ENCODE measurements at regions not wholly inside any gene's neighbourhood (a gene's known extent, or its start where the extent isn't known, plus 50 kb on each side); places are given as distances from the start of the nearest gene placed in this dataset.

- TF ChIP-seq CTCF (IDR thresholded peaks at IDR 0.05; ENCODE audit: low read length) (no peak), EZH2 (IDR thresholded peaks at IDR 0.05; ENCODE audit: borderline replicate concordance, low read length) (no peak)
Measured at GRCh38 chr2:219957820-219958219, 330.4 kb downstream of the SLC4A3 start.

Data from OCI-LY1 (cell line).